ENCODE measurements at regions not wholly inside any gene's neighbourhood (a gene's known extent, or its start where the extent isn't known, plus 50 kb on each side); places are given as distances from the start of the nearest gene placed in this dataset.

GRCh38 chr2:193240752-193241151 is 1046.0 kb upstream of the TMEFF2 start:
- no peaks in the 10 kb centered on the region for H3K9me3 ChIP-seq (ENCODE audit: control extremely low read depth in 1 of 3, control insufficient read depth in 2 of 3, insufficient read depth in 1 of 3, low read length in 2 of 3)

GRCh38 chr2:193231634-193232033 is 1036.9 kb upstream of the TMEFF2 start:
- no peak overlapping the region for H3K27ac ChIP-seq (ENCODE audit: low read length in 2 of 2)
- H3K9ac ChIP-seq (ENCODE audit: low read length): no peak overlapping the region
- Mint-ChIP-seq H3K9me3 (ENCODE audit: insufficient read depth) (no peaks in the 10 kb centered on the region), H3K4me1 (no peaks in the 10 kb centered on the region), H3K27me3 (no peaks in the 10 kb centered on the region), H3K27ac (no peak overlapping the region), H3K4me3 (no peak overlapping the region)
- H3K36me3 ChIP-seq (replicated peaks in 1 of 2; ENCODE audit: control extremely low read depth in 1 of 2, control insufficient read depth in 1 of 2, extremely low read depth in 1 of 2, insufficient read depth in 2 of 2, low read length in 1 of 2): no peaks in the 10 kb centered on the region
- no peak overlapping the region for H3K4me2 ChIP-seq (replicated peaks; ENCODE audit: low read depth, low read length, poor library complexity, severe bottlenecking)
- no CpG with 5 or more reads among the region's 2 CpGs for WGBS (ENCODE audit: insufficient coverage)
- ATAC-seq (ENCODE audit: low read depth): no peak
- no peak overlapping the region for H3K4me3 ChIP-seq (ENCODE audit: control extremely low read depth in 1 of 5, extremely low read depth in 1 of 5, insufficient read depth in 1 of 5, low read depth in 2 of 5, low read length in 4 of 5)
- intact Hi-C loops (cut with micrococcal nuclease): no loop called here
- no peaks in the 10 kb centered on the region for H4K20me1 ChIP-seq (ENCODE audit: control insufficient read depth, insufficient read depth, low read length, poor library complexity, severe bottlenecking)
- ChIA-PET CTCF (no interaction called here), POLR2A (no interaction called here)
- no peak overlapping the region for H2AFZ ChIP-seq (ENCODE audit: insufficient read depth, low read depth, low read length, poor library complexity, severe bottlenecking)
- no peaks in the 10 kb centered on the region for H3K9me3 ChIP-seq (ENCODE audit: control extremely low read depth in 1 of 3, control insufficient read depth in 2 of 3, insufficient read depth in 1 of 3, low read length in 2 of 3)
- no peaks in the 10 kb centered on the region for H3K4me1 ChIP-seq (ENCODE audit: control insufficient read depth in 2 of 2, insufficient read depth in 2 of 2, low read length in 2 of 2)
- no peak for TF ChIP-seq CTCF (IDR thresholded peaks at IDR 0.05)
- no peak for TF ChIP-seq EZH2 (IDR thresholded peaks at IDR 0.05; ENCODE audit: borderline replicate concordance, insufficient read depth, low read depth, low read length, poor library complexity, severe bottlenecking)
- H3K27me3 ChIP-seq (replicated peaks in 1 of 4; ENCODE audit: control extremely low read depth in 1 of 4, control insufficient read depth in 3 of 4, insufficient read depth in 4 of 4, low read length in 3 of 4): peaks cover 0 to 3% (median 0%) of the 10 kb centered on the region in 4 experiments
- DNase-seq: no peak
- no peaks in the 10 kb centered on the region for H3K79me2 ChIP-seq (ENCODE audit: control insufficient read depth, insufficient read depth, low read length)

More at GRCh38 chr2:193240752-193241151, 1046.0 kb upstream of the TMEFF2 start:
- Histone ChIP-seq H3K27me3 (replicated peaks in 1 of 4; ENCODE audit: control extremely low read depth in 1 of 4, control insufficient read depth in 3 of 4, insufficient read depth in 4 of 4, low read length in 3 of 4) (no peaks in the 10 kb centered on the region), H3K27ac (ENCODE audit: low read length in 2 of 2) (no peak overlapping the region), H3K4me1 (ENCODE audit: control insufficient read depth in 2 of 2, insufficient read depth in 2 of 2, low read length in 2 of 2) (no peaks in the 10 kb centered on the region), H3K4me3 (ENCODE audit: control extremely low read depth in 1 of 5, extremely low read depth in 1 of 5, insufficient read depth in 1 of 5, low read depth in 2 of 5, low read length in 4 of 5) (no peak overlapping the region), H2AFZ (ENCODE audit: insufficient read depth, low read depth, low read length, poor library complexity, severe bottlenecking) (no peak overlapping the region), H3K9ac (ENCODE audit: low read length) (no peak overlapping the region), H3K79me2 (ENCODE audit: control insufficient read depth, insufficient read depth, low read length) (no peaks in the 10 kb centered on the region), H3K36me3 (replicated peaks in 1 of 2; ENCODE audit: control extremely low read depth in 1 of 2, control insufficient read depth in 1 of 2, extremely low read depth in 1 of 2, insufficient read depth in 2 of 2, low read length in 1 of 2) (no peaks in the 10 kb centered on the region), H3K4me2 (replicated peaks; ENCODE audit: low read depth, low read length, poor library complexity, severe bottlenecking) (no peak overlapping the region), H4K20me1 (ENCODE audit: control insufficient read depth, insufficient read depth, low read length, poor library complexity, severe bottlenecking) (no peaks in the 10 kb centered on the region)
- Mint-ChIP-seq H3K4me3 (no peak overlapping the region), H3K27ac (no peak overlapping the region), H3K27me3 (no peaks in the 10 kb centered on the region), H3K9me3 (ENCODE audit: insufficient read depth) (no peaks in the 10 kb centered on the region), H3K4me1 (no peaks in the 10 kb centered on the region)
- no CpG with 5 or more reads among the region's 1 CpG for WGBS (ENCODE audit: insufficient coverage)
- ChIA-PET POLR2A (no interaction called here), CTCF (no interaction called here)
- ATAC-seq (ENCODE audit: low read depth) (no peak), DNase-seq (no peak)
- TF ChIP-seq EZH2 (IDR thresholded peaks at IDR 0.05; ENCODE audit: borderline replicate concordance, insufficient read depth, low read depth, low read length, poor library complexity, severe bottlenecking) (no peak), CTCF (IDR thresholded peaks at IDR 0.05) (no peak)
- intact Hi-C loops (cut with micrococcal nuclease): no loop called here

Data from B cell (primary cell).